DOHH2 (cell line): ENCODE measurements at regions not wholly inside any gene's neighbourhood (a gene's known extent, or its start where the extent isn't known, plus 50 kb on each side); places are given as distances from the start of the nearest gene placed in this dataset.

Experiments
- H3F3A ChIP-seq: fragments of 200-600 bp; sonication (generic), shearing (Covaris generic); 2 replicates; pipeline ENCODE4 v1.6.0; 2016; ENCODE audit warnings: antibody characterized with exemption, mild to moderate bottlenecking; ENCODE audit not compliant: control insufficient read depth, insufficient read depth
- H3K27ac ChIP-seq: fragments of 200-600 bp; sonication (generic); 2 replicates; pipeline ENCODE4 v1.5.1; 2014; ENCODE audit warnings: low read depth, mild to moderate bottlenecking, low read length, moderate library complexity
- H3K27me3 ChIP-seq: fragments of 200-600 bp; sonication (generic); 2 replicates; pipeline ENCODE4 v1.6.1; 2014; ENCODE audit warnings: mild to moderate bottlenecking, low read length, mixed read lengths; ENCODE audit not compliant: control insufficient read depth
- H3K36me3 ChIP-seq: fragments of 200-600 bp; sonication (generic); 2 replicates; pipeline ENCODE4 v1.6.1; 2014; ENCODE audit warnings: mild to moderate bottlenecking, low read length, moderate library complexity, mixed read lengths; ENCODE audit not compliant: control insufficient read depth
- H3K4me1 ChIP-seq: fragments of 200-600 bp; sonication (generic); 2 replicates; pipeline ENCODE4 v1.6.1; 2014; ENCODE audit warnings: mild to moderate bottlenecking, low read length, mixed read lengths; ENCODE audit not compliant: control insufficient read depth
- H3K4me2 ChIP-seq: fragments of 200-600 bp; sonication (generic); 2 replicates; pipeline ENCODE4 v1.6.0; 2014; ENCODE audit warnings: mild to moderate bottlenecking, low read length, moderate library complexity
- H3K4me3 ChIP-seq: fragments of 200-600 bp; sonication (generic); 2 replicates; pipeline ENCODE4 v1.5.1; 2014; ENCODE audit warnings: mild to moderate bottlenecking, low read length, mixed read lengths
- H3K79me2 ChIP-seq: fragments of 200-600 bp; sonication (generic); 2 replicates; pipeline ENCODE4 v1.6.1; 2014; ENCODE audit warnings: mild to moderate bottlenecking, low read length, mixed read lengths; ENCODE audit not compliant: control insufficient read depth
- H3K9me2 ChIP-seq: fragments of 200-600 bp; sonication (generic); replicated peaks from 2 replicates; pipeline ENCODE4 v1.6.1; 2014; ENCODE audit warnings: mild to moderate bottlenecking, low read length, mixed read lengths; ENCODE audit not compliant: control insufficient read depth
- H3K9me3 ChIP-seq: fragments of 200-600 bp; sonication (generic); 2 replicates; pipeline ENCODE4 v1.6.1; 2014; ENCODE audit warnings: antibody characterized with exemption, low read length, mixed read lengths; ENCODE audit not compliant: control insufficient read depth, insufficient read depth
- H4K20me1 ChIP-seq: fragments of 200-600 bp; sonication (generic); 2 replicates; pipeline ENCODE4 v1.6.0; 2014; ENCODE audit warnings: low read depth, mild to moderate bottlenecking, antibody characterized with exemption, low read length, moderate library complexity; ENCODE audit not compliant: control insufficient read depth, insufficient read depth
- CTCF ChIP-seq: fragments of 200-600 bp; sonication (generic); IDR thresholded peaks from one replicate; pipeline ENCODE4 v1.5.1; 2014; ENCODE audit warnings: antibody characterized with exemption, mild to moderate bottlenecking, low read depth, low read length; ENCODE audit not compliant: poor library complexity, severe bottlenecking
- EZH2phosphoT487 ChIP-seq: fragments of 200-600 bp; sonication (generic); IDR thresholded peaks from 2 replicates; pipeline ENCODE4 v1.6.1; 2017; ENCODE audit warnings: borderline replicate concordance, mild to moderate bottlenecking, antibody characterized with exemption, low read length, moderate library complexity, mixed read lengths

GRCh38 chr14:55976219-55976618 lies 142.0 kb upstream of the PELI2 start:
- H3K27ac ChIP-seq: no peak overlapping the region
- H4K20me1 ChIP-seq: no peaks in the 10 kb centered on the region
- no peak overlapping the region for H3K4me2 ChIP-seq
- no peaks in the 10 kb centered on the region for H3K4me1 ChIP-seq
- no peaks in the 10 kb centered on the region for H3K79me2 ChIP-seq
- no peak for TF ChIP-seq EZH2phosphoT487
- TF ChIP-seq CTCF: no peak
- H3K9me2 ChIP-seq: no peaks in the 10 kb centered on the region
- H3K36me3 ChIP-seq: no peaks in the 10 kb centered on the region
- no peaks in the 10 kb centered on the region for H3K27me3 ChIP-seq
- no peaks in the 10 kb centered on the region for H3K9me3 ChIP-seq
- no peaks in the 10 kb centered on the region for H3F3A ChIP-seq
- no peak overlapping the region for H3K4me3 ChIP-seq

- Histone ChIP-seq H3K4me1 (no peaks in the 10 kb centered on the region), H3K27ac (no peak overlapping the region), H3K36me3 (no peaks in the 10 kb centered on the region), H3F3A (no peaks in the 10 kb centered on the region), H3K79me2 (no peaks in the 10 kb centered on the region), H3K27me3 (no peaks in the 10 kb centered on the region), H3K4me2 (no peak overlapping the region), H3K9me2 (no peaks in the 10 kb centered on the region), H4K20me1 (no peaks in the 10 kb centered on the region), H3K9me3 (no peaks in the 10 kb centered on the region), H3K4me3 (no peak overlapping the region)
- TF ChIP-seq EZH2phosphoT487 (no peak), CTCF (no peak)
Measured at GRCh38 chr14:55976655-55977054, 141.6 kb upstream of the PELI2 start.

GRCh38 chr14:55977392-55978150 lies 140.6 kb upstream of the PELI2 start:
- Histone ChIP-seq H3K27ac (no peak overlapping the region), H3K36me3 (no peaks in the 10 kb centered on the region), H3F3A (no peaks in the 10 kb centered on the region), H3K4me3 (no peak overlapping the region), H3K27me3 (no peaks in the 10 kb centered on the region), H3K79me2 (no peaks in the 10 kb centered on the region), H3K9me2 (no peaks in the 10 kb centered on the region), H3K4me2 (no peak overlapping the region), H3K4me1 (no peaks in the 10 kb centered on the region), H3K9me3 (no peaks in the 10 kb centered on the region), H4K20me1 (no peaks in the 10 kb centered on the region)
- TF ChIP-seq CTCF (no peak), EZH2phosphoT487 (no peak)
